Hematopoietic multipotent progenitor cell treated with erythropoietin and hydrocortisone succinate and interleukin-3 and kit ligand, for 15 days (in vitro differentiated cells): ENCODE measurements at regions not wholly inside any gene's neighbourhood (a gene's known extent, or its start where the extent isn't known, plus 50 kb on each side); places are given as distances from the start of the nearest gene placed in this dataset.
"Not testable (repeated sequence)": the region's sequence is repeated elsewhere in the genome, so short reads cannot be mapped to it uniquely, and the experiment has no call there.

Experiments
- DNase-seq: peaks from one replicate; pipeline ENCODE4 v3.0.0-alpha.2; 2015; ENCODE audit warnings: low spot score

GRCh38 chr16:66242672-66243071 is 123.8 kb upstream of the CDH5 start:
- DNase-seq = no peak

- DNase-seq = not testable (repeated sequence)
These were observed 124.3 kb upstream of the CDH5 start for GRCh38 chr16:66242206-66242605.

GRCh38 chr16:66240631-66241395 is 125.7 kb upstream of the CDH5 start:
- DNase-seq = no peak

- DNase-seq = no peak
These were observed 126.4 kb upstream of the CDH5 start for GRCh38 chr16:66240088-66240487.

GRCh38 chr16:66238696-66239095 is 127.8 kb upstream of the CDH5 start:
- DNase-seq = no peak

- no peak for DNase-seq
These were observed 130.2 kb upstream of the CDH5 start for GRCh38 chr16:66236301-66236700.

GRCh38 chr16:66231452-66232160 is 134.9 kb upstream of the CDH5 start:
- no peak for DNase-seq

- no peak for DNase-seq
These were observed 136.8 kb upstream of the CDH5 start for GRCh38 chr16:66229651-66230050.

- no peak for DNase-seq
These were observed 137.7 kb upstream of the CDH5 start for GRCh38 chr16:66228792-66229191.

- DNase-seq = no peak
These were observed 138.5 kb upstream of the CDH5 start for GRCh38 chr16:66227766-66228530.

GRCh38 chr16:66226762-66227161 is 139.7 kb upstream of the CDH5 start:
- DNase-seq = no peak

GRCh38 chr16:66225696-66226095 is 140.8 kb upstream of the CDH5 start:
- DNase-seq = no peak

- no peak for DNase-seq
These were observed 141.9 kb upstream of the CDH5 start for GRCh38 chr16:66224626-66225025.

- no peak for DNase-seq
These were observed 142.3 kb upstream of the CDH5 start for GRCh38 chr16:66224186-66224585.

- DNase-seq = no peak
These were observed 143.2 kb upstream of the CDH5 start for GRCh38 chr16:66223176-66223780.

GRCh38 chr16:66222756-66223155 is 143.7 kb upstream of the CDH5 start:
- DNase-seq = no peak

- DNase-seq = no peak
These were observed 145.8 kb upstream of the CDH5 start for GRCh38 chr16:66220702-66221101.

GRCh38 chr16:66219491-66219890 is 147.0 kb upstream of the CDH5 start:
- DNase-seq = no peak

GRCh38 chr16:66212428-66212827 is 154.1 kb upstream of the CDH5 start:
- no peak for DNase-seq

GRCh38 chr16:66211651-66212050 is 154.8 kb upstream of the CDH5 start:
- DNase-seq = no peak

- no peak for DNase-seq
These were observed 158.6 kb upstream of the CDH5 start for GRCh38 chr16:66207883-66208265.

- DNase-seq = no peak
These were observed 159.2 kb upstream of the CDH5 start for GRCh38 chr16:66207139-66207882.
